ENCODE measurements at regions not wholly inside any gene's neighbourhood (a gene's known extent, or its start where the extent isn't known, plus 50 kb on each side); places are given as distances from the start of the nearest gene placed in this dataset.

GRCh38 chr4:186949847-186950246, 226.2 kb upstream of the FAT1 start:
- no peaks in the 10 kb centered on the region for H3K36me3 ChIP-seq (replicated peaks in 1 of 2; ENCODE audit: control extremely low read depth in 1 of 2, control insufficient read depth in 1 of 2, extremely low read depth in 1 of 2, insufficient read depth in 2 of 2, low read length in 1 of 2)
- Mint-ChIP-seq H3K4me1 (no peaks in the 10 kb centered on the region), H3K4me3 (no peak overlapping the region), H3K27ac (no peak overlapping the region), H3K9me3 (ENCODE audit: insufficient read depth) (peaks cover 2% of the 10 kb centered on the region), H3K27me3 (no peaks in the 10 kb centered on the region)
- peaks cover 0 to 5% (median 0%) of the 10 kb centered on the region in 3 donors for H3K9me3 ChIP-seq (ENCODE audit: control extremely low read depth in 1 of 3, control insufficient read depth in 2 of 3, insufficient read depth in 1 of 3, low read length in 2 of 3)
- no peak overlapping the region for H2AFZ ChIP-seq (ENCODE audit: insufficient read depth, low read depth, low read length, poor library complexity, severe bottlenecking)
- DNase-seq (no peak), ATAC-seq (ENCODE audit: low read depth) (no peak)
- no CpG with 5 or more reads among the region's 6 CpGs for WGBS (ENCODE audit: insufficient coverage)
- H3K27ac ChIP-seq (ENCODE audit: low read length in 2 of 2), result no peak overlapping the region
- intact Hi-C loops (cut with micrococcal nuclease), result no loop called here
- POLR2A ChIA-PET, result no interaction called here
- no peak for TF ChIP-seq CTCF (IDR thresholded peaks at IDR 0.05)
- no peak for TF ChIP-seq EZH2 (IDR thresholded peaks at IDR 0.05; ENCODE audit: borderline replicate concordance, insufficient read depth, low read depth, low read length, poor library complexity, severe bottlenecking)
- no peaks in the 10 kb centered on the region for H4K20me1 ChIP-seq (ENCODE audit: control insufficient read depth, insufficient read depth, low read length, poor library complexity, severe bottlenecking)
- H3K79me2 ChIP-seq (ENCODE audit: control insufficient read depth, insufficient read depth, low read length), result no peaks in the 10 kb centered on the region
- H3K9ac ChIP-seq (ENCODE audit: low read length), result no peak overlapping the region
- H3K4me3 ChIP-seq (ENCODE audit: control extremely low read depth in 1 of 5, extremely low read depth in 1 of 5, insufficient read depth in 1 of 5, low read depth in 2 of 5, low read length in 4 of 5), result no peak overlapping the region
- no peak overlapping the region for H3K4me2 ChIP-seq (replicated peaks; ENCODE audit: low read depth, low read length, poor library complexity, severe bottlenecking)
- H3K4me1 ChIP-seq (ENCODE audit: control insufficient read depth in 2 of 2, insufficient read depth in 2 of 2, low read length in 2 of 2), result no peaks in the 10 kb centered on the region
- H3K27me3 ChIP-seq (replicated peaks in 1 of 4; ENCODE audit: control extremely low read depth in 1 of 4, control insufficient read depth in 3 of 4, insufficient read depth in 4 of 4, low read length in 3 of 4), result no peaks in the 10 kb centered on the region
- CTCF ChIA-PET, result no interaction called here

- no peak overlapping the region for H3K9ac ChIP-seq (ENCODE audit: low read length)
- no peak overlapping the region for H3K4me2 ChIP-seq (replicated peaks; ENCODE audit: low read depth, low read length, poor library complexity, severe bottlenecking)
- no peaks in the 10 kb centered on the region for H3K4me1 ChIP-seq (ENCODE audit: control insufficient read depth in 2 of 2, insufficient read depth in 2 of 2, low read length in 2 of 2)
- POLR2A ChIA-PET, result no interaction called here
- CTCF ChIA-PET, result no interaction called here
- H3K27me3 ChIP-seq (replicated peaks in 1 of 4; ENCODE audit: control extremely low read depth in 1 of 4, control insufficient read depth in 3 of 4, insufficient read depth in 4 of 4, low read length in 3 of 4), result no peaks in the 10 kb centered on the region
- H3K9me3 ChIP-seq (ENCODE audit: control extremely low read depth in 1 of 3, control insufficient read depth in 2 of 3, insufficient read depth in 1 of 3, low read length in 2 of 3), result peaks cover 0 to 5% (median 0%) of the 10 kb centered on the region in 3 donors
- TF ChIP-seq EZH2 (IDR thresholded peaks at IDR 0.05; ENCODE audit: borderline replicate concordance, insufficient read depth, low read depth, low read length, poor library complexity, severe bottlenecking), result no peak
- no peaks in the 10 kb centered on the region for H3K79me2 ChIP-seq (ENCODE audit: control insufficient read depth, insufficient read depth, low read length)
- DNase-seq, result no peak
- Mint-ChIP-seq H3K4me1 (no peaks in the 10 kb centered on the region), H3K27me3 (no peaks in the 10 kb centered on the region), H3K27ac (no peak overlapping the region), H3K4me3 (no peak overlapping the region), H3K9me3 (ENCODE audit: insufficient read depth) (peaks cover 3% of the 10 kb centered on the region)
- intact Hi-C loops (cut with micrococcal nuclease), result no loop called here
- H3K27ac ChIP-seq (ENCODE audit: low read length in 2 of 2), result no peak overlapping the region
- ATAC-seq (ENCODE audit: low read depth), result no peak
- H4K20me1 ChIP-seq (ENCODE audit: control insufficient read depth, insufficient read depth, low read length, poor library complexity, severe bottlenecking), result no peaks in the 10 kb centered on the region
- 83% methylated on average over 2 of the region's 3 CpGs for WGBS (ENCODE audit: insufficient coverage)
- H3K36me3 ChIP-seq (replicated peaks in 1 of 2; ENCODE audit: control extremely low read depth in 1 of 2, control insufficient read depth in 1 of 2, extremely low read depth in 1 of 2, insufficient read depth in 2 of 2, low read length in 1 of 2), result no peaks in the 10 kb centered on the region
- no peak overlapping the region for H2AFZ ChIP-seq (ENCODE audit: insufficient read depth, low read depth, low read length, poor library complexity, severe bottlenecking)
- no peak overlapping the region for H3K4me3 ChIP-seq (ENCODE audit: control extremely low read depth in 1 of 5, extremely low read depth in 1 of 5, insufficient read depth in 1 of 5, low read depth in 2 of 5, low read length in 4 of 5)
Observed at GRCh38 chr4:186952709-186953108, 229.1 kb upstream of the FAT1 start.

Measured in B cell (primary cell).